Osteoblast (primary cell): ENCODE measurements at regions not wholly inside any gene's neighbourhood (a gene's known extent, or its start where the extent isn't known, plus 50 kb on each side); places are given as distances from the start of the nearest gene placed in this dataset.
A peak's percentile ranks its signal among the peaks of the same experiment; 100 is the strongest.

Experiments used
- DNase-seq: peaks from one replicate; pipeline ENCODE4 v3.0.0; 2011; ENCODE audit warnings: low spot score, mixed read lengths; ENCODE audit not compliant: insufficient read length; ENCODE audit errors: missing footprints
- H2AFZ ChIP-seq: 2 replicates; pipeline ENCODE4 v1.6.0; 2011; ENCODE audit warnings: mild to moderate bottlenecking, low read length
- H3K27ac ChIP-seq: 2 replicates; pipeline ENCODE4 v1.5.1; 2011; ENCODE audit warnings: mild to moderate bottlenecking, low read depth, low read length, moderate library complexity
- H3K27me3 ChIP-seq: 2 replicates; pipeline ENCODE4 v1.6.0; 2012; ENCODE audit warnings: mild to moderate bottlenecking, control low read depth, inconsistent platforms, low read length, moderate library complexity; ENCODE audit not compliant: insufficient read depth
- H3K36me3 ChIP-seq: 2 replicates; pipeline ENCODE4 v1.5.1; 2011; ENCODE audit warnings: mild to moderate bottlenecking, low read length, control low read depth, moderate library complexity; ENCODE audit not compliant: insufficient read depth
- H3K4me1 ChIP-seq: 2 replicates; pipeline ENCODE4 v1.5.1; 2011; ENCODE audit warnings: mild to moderate bottlenecking, low read length, control low read depth, moderate library complexity; ENCODE audit not compliant: insufficient read depth
- H3K4me2 ChIP-seq: 2 replicates; pipeline ENCODE4 v1.6.0; 2011; ENCODE audit warnings: mild to moderate bottlenecking, low read length; ENCODE audit not compliant: insufficient read depth
- H3K4me3 ChIP-seq: fragments of 200-600 bp; sonication (generic); 3 replicates; pipeline ENCODE4 v1.5.1; 2012; ENCODE audit warnings: mild to moderate bottlenecking, low read length, inconsistent platforms; ENCODE audit not compliant: insufficient read depth
- H3K79me2 ChIP-seq: 2 replicates; pipeline ENCODE4 v1.6.0; 2012; ENCODE audit warnings: mild to moderate bottlenecking, low read length, control low read depth, inconsistent platforms; ENCODE audit not compliant: insufficient read depth
- H3K9me3 ChIP-seq: 2 replicates; pipeline ENCODE4 v1.5.1; 2011; ENCODE audit warnings: low read depth, low read length, control low read depth
- H4K20me1 ChIP-seq: 2 replicates; pipeline ENCODE4 v1.6.0; 2012; ENCODE audit warnings: mild to moderate bottlenecking, low read length, control low read depth; ENCODE audit not compliant: insufficient read depth
- CTCF ChIP-seq: IDR thresholded peaks from 2 replicates; pipeline ENCODE4 v1.5.1; 2011; ENCODE audit warnings: mild to moderate bottlenecking, low read depth, low read length, moderate library complexity; ENCODE audit errors: extremely low read depth

GRCh38 chr12:18794000-18794399, 56.1 kb downstream of the CAPZA3 start:
- Histone ChIP-seq H3K4me3 (no peak overlapping the region), H3K79me2 (no peaks in the 10 kb centered on the region), H3K27me3 (no peaks in the 10 kb centered on the region), H2AFZ (no peak overlapping the region), H3K9me3 (no peaks in the 10 kb centered on the region), H3K4me1 (no peaks in the 10 kb centered on the region), H4K20me1 (no peaks in the 10 kb centered on the region), H3K4me2 (no peak overlapping the region), H3K27ac (no peak overlapping the region), H3K36me3 (no peaks in the 10 kb centered on the region)
- DNase-seq: no peak
- no peak for TF ChIP-seq CTCF

GRCh38 chr12:18797604-18798003, 59.7 kb downstream of the CAPZA3 start:
- no peaks in the 10 kb centered on the region for H4K20me1 ChIP-seq
- no peaks in the 10 kb centered on the region for H3K27me3 ChIP-seq
- H3K4me2 ChIP-seq: no peak overlapping the region
- no peak overlapping the region for H2AFZ ChIP-seq
- TF ChIP-seq CTCF: no peak
- H3K4me3 ChIP-seq: no peak overlapping the region
- H3K27ac ChIP-seq: no peak overlapping the region
- no peaks in the 10 kb centered on the region for H3K36me3 ChIP-seq
- no peak for DNase-seq
- H3K9me3 ChIP-seq: no peaks in the 10 kb centered on the region
- no peaks in the 10 kb centered on the region for H3K79me2 ChIP-seq
- no peaks in the 10 kb centered on the region for H3K4me1 ChIP-seq

- H3K4me1 ChIP-seq: no peaks in the 10 kb centered on the region
- H3K27me3 ChIP-seq: no peaks in the 10 kb centered on the region
- no peaks in the 10 kb centered on the region for H4K20me1 ChIP-seq
- H3K27ac ChIP-seq: no peak overlapping the region
- H3K4me2 ChIP-seq: no peak overlapping the region
- no peaks in the 10 kb centered on the region for H3K9me3 ChIP-seq
- no peak for TF ChIP-seq CTCF
- no peak overlapping the region for H3K4me3 ChIP-seq
- H3K79me2 ChIP-seq: no peaks in the 10 kb centered on the region
- no peak overlapping the region for H2AFZ ChIP-seq
- no peaks in the 10 kb centered on the region for H3K36me3 ChIP-seq
- peak; percentile 29 for DNase-seq
Observed at GRCh38 chr12:18798535-18799361, 60.8 kb downstream of the CAPZA3 start.

GRCh38 chr12:18799561-18799960, 61.6 kb downstream of the CAPZA3 start:
- H3K9me3 ChIP-seq: no peaks in the 10 kb centered on the region
- no peaks in the 10 kb centered on the region for H3K79me2 ChIP-seq
- no peak for TF ChIP-seq CTCF
- no peaks in the 10 kb centered on the region for H3K27me3 ChIP-seq
- H4K20me1 ChIP-seq: no peaks in the 10 kb centered on the region
- no peak overlapping the region for H3K27ac ChIP-seq
- no peak overlapping the region for H3K4me3 ChIP-seq
- H3K4me2 ChIP-seq: no peak overlapping the region
- H2AFZ ChIP-seq: no peak overlapping the region
- no peaks in the 10 kb centered on the region for H3K36me3 ChIP-seq
- DNase-seq: peak; percentile 62
- no peaks in the 10 kb centered on the region for H3K4me1 ChIP-seq
